NCI-H345 treated with DMSO at 0.1 percent for 48 hours (cell line): ENCODE measurements at regions not wholly inside any gene's neighbourhood (a gene's known extent, or its start where the extent isn't known, plus 50 kb on each side); places are given as distances from the start of the nearest gene placed in this dataset.
"Not testable (repeated sequence)": the region's sequence is repeated elsewhere in the genome, so short reads cannot be mapped to it uniquely, and the experiment has no call there.

Experiments
- DNase-seq: peaks from one replicate; lab custom pipeline; 2025; ENCODE audit not compliant: unreplicated experiment; lab: John Stamatoyannopoulos, UW

DNA sequence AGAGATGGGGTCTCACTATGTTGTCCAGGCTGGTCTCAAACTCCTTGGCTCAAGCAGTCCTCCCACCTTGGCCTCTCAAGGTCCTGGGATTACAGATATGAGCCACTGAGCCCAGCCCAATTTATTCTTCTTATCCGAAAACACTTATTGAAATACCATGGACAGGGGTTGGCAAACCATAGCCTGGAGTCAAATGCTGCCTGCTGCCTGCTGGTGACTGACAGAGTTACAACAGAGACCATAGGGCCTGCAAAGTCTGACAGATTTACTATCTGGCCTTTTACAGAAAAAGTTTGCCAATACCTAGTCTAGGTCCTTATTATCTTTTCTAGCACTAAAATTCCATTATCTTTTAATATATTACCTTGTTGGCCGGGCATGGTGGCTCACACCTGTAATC lies 87.1 kb upstream of the ZNF281 start:
- no peak for DNase-seq

DNA sequence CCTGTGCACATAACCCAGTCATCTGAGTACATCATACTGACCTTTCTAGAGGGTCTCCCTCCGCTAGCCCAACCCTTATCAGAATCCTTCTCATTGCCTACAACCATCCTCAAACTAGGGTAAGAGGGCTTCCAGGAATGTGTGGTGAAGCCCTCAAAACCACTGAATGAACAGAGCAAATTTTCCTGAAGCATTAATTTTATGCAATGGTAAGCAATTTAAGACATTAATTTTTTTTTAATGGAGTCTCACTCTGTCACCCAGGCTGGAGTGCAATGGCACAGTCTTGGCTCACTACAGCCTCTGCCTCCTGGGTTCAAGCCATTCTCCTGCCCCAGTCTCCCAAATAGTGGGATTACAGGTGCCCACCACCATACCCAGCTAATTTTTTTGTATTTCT lies 86.1 kb upstream of the ZNF281 start:
- DNase-seq: no peak

DNA sequence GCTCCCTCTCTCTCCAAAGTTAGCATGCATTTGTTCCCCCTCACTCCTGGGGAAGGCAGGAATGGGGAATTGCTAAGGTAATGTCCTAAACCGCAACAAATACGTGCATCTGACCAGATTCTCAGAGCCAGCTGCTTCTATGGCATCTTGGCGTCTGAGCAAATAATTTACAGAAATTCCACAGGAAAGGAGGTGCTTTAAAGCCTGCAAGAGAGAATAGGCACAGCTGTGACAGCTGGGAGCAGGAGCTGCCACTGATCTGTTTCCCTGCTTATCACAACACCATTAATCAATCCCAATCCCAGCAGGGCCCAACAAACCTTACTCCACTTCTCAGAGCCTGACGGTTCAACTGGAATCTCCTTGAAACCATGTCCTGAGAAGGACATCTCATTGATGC lies 83.5 kb upstream of the ZNF281 start:
- no peak for DNase-seq

DNA sequence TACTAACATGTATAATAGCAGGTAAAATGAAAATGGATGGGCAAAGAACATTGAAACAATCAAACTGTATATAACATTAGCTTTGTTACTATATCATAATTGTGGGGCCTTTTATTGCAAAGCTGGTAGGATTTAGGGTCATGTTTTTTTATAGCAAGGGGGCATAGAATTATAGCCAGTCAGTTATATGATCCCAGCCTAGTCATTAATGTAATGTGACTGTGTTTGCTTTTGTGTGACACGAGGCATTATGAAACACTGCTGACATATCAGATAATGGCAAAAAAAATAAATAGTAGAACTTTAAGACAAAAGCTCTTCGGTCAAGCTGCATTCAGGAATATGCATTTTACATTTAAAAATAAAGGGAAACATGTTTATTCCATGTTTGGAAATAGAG lies 81.3 kb upstream of the ZNF281 start:
- DNase-seq: no peak

DNA sequence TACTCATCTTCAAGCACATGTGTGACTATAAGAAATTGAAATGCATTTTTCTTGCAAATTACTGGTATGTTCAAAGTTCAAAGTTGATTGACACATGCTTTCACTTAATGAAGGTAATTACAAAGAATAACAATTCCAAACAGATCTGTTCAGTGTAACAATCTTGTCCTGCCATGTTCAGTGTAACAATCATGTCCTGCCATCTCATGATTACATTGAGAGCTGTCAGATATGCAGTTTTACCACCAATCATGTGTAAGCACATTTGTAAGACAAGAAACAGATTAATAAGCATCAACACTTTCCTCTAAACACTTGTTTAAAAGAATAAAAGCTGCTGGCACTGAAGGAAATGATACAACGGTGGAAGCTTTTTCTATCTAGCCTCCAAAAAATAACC lies 80.3 kb upstream of the ZNF281 start:
- DNase-seq: no peak

DNA sequence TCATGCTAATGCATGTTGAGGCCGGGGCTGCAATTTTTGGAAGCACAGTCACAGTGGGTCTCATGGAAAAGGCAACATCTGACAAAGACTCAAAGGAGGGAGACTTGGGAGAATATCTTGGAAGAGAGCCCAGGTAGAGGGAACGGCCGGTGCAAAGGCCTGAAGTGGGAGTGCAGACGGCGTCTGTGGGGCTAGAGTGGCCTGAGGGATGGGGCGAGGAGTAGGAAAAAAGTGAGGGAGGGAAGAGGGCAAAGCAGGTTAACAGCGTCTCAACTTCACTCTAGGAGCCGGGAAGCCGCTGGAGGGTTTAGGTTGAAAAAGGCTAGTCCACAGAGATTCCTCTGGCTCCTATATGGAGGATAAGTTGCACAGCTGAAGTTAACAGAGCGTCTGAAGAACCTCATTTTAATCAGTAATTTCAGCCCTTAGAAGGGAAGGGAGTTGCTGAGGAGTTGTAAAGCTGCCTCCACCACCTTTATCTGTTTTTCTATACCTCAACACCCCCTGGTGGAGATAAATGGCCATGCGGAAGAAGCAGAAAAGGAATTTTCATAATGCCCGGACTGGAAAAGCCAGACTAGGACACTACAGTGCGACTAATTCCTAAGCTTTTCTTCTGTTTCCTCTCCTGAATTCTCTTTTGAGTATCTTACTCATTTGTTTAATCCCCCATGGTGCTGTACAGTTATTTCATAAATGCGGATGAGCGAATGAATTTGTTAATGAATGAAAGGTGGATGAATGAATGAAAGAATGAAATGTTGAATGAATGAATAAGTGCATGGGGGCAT lies 78.7 kb upstream of the ZNF281 start:
- DNase-seq: peak; percentile 46

DNA sequence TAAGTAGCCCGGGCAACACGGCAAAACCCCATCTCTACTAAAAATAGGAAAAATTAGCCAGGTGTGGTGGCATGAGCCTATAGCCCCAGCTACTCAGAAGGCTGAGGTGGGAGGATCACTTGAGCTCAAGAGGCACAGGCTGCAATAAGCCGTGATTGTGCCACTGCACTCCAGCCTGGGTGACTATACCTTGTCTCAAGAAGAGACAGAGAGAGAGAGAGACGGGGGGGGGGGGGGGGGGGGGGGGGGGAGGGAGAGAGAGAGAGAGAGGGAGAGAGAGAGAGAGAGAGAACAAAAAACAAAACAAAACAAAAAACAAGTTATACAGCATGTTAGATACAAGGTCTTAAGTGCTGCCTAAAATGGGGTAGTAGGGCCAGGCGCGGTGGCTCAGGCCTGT lies 77.8 kb upstream of the ZNF281 start:
- no peak for DNase-seq

DNA sequence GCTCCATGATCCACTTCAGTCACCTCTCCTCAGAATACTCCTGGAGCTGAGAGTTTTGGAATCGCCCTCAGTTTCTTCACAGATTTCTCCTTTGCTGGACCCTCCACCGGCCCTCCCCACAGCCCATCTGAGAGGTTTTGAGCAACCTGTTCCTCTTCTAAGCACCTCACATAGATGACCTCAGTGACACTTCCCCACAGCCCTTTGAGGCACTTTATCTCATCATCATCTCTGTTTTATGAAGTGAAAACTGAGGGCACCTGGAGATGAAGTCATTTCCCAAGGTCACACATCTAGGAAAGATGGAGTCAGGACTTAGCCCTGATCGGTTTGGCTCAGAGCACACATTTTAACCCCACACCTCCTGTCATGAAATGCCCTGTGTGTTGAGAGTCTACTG lies 76.8 kb upstream of the ZNF281 start:
- no peak for DNase-seq

DNA sequence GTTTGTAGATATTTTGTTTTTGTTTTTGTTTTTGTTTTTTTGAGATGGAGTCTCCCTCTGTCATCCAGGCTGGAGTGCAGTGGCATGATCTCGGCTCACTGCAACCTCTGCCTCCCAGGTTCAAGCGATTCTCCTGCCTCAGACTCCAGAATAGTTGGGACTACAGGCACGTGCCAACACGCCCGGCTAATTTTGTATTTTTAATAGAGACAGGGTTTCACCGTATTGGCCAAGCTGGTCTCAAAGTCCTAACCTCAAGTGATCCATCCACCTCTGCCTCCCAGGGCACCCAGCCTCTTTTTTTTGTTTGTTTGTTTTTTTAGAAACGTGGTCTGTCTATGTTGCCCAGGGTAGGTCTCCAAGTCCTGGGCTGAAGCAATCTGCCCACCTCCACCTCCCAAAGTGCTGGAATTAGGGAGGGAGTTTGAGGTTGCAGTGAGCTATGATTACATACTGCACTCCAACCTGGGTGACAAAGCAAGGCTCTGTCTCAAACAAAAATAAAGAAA lies 74.7 kb upstream of the ZNF281 start:
- not testable (repeated sequence) for DNase-seq

DNA sequence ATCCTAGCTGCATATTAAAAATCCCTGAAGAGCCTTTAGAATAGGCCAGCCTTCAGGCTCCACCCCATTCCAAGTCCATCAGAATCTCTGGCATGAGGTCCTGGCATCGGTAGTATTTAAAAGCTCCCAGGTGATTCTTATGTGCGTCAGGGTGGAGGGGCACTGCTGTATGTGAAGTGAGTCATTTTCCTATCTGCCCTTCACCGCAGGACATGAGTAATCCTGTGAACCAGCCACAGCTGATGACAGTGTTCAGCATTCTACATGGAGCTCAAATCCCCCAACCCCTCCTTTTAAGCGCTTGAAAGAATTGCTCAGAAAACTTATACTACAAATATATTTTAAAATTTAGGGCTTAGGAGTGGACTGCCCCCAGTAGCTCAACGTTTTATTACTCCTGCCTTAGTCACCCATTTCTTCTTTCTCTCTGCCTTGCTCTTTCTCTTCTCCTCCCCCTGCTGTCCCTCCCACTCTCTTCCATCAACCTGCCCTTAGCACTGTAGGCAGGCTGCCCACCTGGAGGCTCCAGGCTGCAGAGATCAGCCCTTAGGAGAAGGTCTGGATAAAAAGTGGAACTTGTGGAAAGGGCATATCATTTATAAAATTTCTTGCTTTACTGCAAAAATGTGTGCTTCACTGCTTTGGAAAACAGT lies 73.8 kb upstream of the ZNF281 start:
- DNase-seq: no peak

DNA sequence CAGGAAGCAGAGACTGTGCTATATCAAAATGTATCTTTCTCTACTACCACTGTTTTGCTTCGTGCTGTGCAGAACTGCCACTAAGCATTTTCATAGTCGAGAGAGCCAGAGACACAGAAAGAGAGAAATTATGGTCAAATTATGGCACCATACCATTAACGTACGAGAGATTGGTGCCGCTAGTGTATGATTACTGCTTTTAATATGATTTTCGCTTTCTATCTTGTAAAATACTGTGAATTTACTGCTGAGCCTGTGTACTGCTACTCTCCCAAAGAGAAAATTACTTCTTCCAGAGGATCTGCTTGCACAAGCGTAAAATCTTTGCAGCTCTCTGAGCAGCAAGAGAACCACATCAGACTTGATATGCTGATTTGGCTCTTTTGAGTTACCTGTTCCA lies 71.1 kb upstream of the ZNF281 start:
- no peak for DNase-seq

DNA sequence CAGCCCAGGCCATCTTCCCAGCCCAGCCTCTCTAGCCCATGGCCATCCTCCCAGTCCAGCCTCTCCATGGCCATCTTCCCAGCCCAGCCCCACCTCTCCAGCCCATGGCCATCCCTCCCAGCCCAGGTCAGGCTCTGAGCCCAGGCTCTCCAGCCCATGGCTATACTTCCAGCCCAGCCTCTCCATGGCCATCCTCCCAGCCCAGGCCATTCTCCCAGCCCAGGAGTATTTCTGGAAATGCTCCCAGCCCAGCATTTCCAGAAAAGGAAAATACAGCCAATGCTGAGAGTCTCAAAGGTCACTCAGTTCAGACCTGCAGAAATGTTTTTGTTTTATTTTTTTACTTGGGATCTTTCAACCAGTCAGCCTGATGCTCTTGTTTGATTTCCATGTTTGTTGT lies 70.0 kb upstream of the ZNF281 start:
- no peak for DNase-seq

DNA sequence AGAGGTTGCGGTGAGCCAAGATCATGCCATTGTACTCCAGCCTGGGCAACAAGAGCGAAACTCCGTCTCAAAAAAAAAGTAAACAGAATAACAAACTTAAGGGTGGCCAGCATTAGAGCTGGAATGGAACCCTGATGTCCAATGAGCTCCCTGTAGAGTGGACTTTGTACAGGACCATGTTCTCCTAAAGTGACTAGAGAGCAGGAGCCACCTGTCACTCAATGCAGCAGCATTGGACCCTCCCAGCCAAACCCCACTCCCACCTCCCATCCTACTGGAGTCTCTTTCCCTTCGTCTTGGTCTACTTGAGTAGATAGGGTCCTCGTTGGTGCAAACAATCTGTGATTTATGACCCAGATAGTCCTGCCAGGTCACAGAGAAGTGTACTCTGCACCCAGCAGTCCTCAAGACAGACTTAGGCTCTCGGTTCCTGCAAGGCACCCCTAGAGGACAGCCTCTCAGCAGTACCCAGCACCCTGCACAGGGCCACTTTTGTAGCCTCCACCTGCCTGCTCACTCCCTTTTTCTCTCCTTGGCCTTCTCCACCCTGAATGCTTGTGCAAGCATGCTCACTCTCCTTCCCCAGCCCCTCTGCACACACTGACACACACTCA lies 69.2 kb upstream of the ZNF281 start:
- no peak for DNase-seq

DNA sequence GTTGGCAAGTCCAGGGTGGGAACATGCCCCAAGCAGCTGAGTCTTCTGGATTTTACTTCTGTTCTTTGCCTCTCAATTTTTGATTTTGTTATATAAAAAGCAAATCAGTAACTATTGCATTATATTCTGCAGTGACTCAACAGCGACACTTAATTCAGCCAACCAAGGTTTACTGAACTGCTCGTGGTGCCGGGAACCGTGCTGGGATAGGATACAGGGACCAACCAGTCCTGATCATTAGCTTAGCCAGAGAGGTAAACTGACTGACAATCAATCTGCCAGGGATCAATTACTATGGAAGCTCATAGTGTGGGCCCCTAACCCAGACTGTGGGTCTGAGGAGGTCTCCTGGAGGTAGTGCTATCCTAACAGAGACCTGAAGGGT lies 68.4 kb upstream of the ZNF281 start:
- DNase-seq: no peak

DNA sequence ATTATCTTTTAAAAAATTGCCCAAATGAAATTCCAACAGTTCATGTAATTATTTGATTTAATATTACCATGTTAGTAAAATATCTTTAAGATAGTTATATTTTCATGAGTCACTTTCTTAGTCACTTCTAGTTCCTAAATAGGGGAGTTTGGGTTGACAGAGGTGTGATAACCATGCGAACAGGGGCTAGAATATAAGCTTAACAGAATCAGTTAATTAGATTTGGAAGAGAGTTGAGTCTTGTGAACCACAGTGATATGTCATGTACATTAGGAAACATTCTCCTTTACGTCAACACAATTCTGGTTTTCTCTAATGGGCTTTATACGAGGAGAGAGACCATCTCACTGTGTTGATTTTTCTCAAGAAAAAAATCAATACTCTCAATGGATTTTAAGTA lies 64.8 kb upstream of the ZNF281 start:
- no peak for DNase-seq

DNA sequence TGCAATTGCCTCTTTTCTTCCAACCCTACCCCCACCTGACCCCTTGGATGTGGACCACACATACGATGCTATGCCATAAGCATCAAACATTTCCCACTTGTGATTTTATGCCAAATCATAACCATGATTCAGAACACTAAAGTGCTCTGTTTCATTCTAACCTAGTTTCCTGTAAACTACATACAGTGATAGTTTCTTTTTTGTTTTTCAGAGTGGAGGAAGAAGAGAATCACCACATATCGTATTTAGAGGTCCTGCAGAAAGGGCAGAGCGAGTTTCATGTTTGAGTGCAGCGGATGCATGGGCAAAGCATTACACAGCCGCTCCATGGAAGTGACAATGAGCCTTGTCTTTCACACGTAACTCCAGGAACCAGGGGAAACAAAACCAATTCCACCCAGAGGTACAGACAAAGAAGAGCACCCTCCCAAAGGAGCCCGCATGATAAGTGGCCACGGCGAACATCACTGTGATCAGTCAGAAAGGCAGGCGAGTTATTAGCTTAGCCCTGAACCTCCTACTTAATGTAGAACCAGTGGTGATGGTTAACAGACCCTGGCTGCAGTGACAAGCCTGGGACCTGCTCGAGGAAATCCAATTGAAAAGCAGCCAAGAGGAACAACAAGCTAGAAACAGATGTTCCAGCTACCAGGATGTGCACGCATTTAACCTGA lies 64.0 kb upstream of the ZNF281 start:
- no peak for DNase-seq

DNA sequence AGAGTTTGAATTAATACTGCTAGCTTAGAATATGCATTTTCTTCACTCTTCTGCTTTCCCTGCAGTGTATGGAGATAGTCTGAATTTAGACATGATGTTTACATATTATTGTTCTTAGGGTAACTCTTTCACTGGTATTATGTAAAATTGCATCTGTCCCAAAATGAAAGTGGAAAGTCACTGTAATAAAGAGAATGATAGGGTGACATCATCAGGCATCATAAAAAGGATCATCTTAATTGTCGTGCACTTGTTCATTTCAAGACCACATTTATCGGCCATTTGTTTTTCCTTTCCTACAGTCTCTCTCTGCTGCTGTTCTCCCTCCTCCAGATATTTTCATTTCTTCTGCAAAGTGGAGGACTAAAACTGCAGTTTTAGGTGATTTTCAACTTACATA lies 61.9 kb upstream of the ZNF281 start:
- DNase-seq: no peak

DNA sequence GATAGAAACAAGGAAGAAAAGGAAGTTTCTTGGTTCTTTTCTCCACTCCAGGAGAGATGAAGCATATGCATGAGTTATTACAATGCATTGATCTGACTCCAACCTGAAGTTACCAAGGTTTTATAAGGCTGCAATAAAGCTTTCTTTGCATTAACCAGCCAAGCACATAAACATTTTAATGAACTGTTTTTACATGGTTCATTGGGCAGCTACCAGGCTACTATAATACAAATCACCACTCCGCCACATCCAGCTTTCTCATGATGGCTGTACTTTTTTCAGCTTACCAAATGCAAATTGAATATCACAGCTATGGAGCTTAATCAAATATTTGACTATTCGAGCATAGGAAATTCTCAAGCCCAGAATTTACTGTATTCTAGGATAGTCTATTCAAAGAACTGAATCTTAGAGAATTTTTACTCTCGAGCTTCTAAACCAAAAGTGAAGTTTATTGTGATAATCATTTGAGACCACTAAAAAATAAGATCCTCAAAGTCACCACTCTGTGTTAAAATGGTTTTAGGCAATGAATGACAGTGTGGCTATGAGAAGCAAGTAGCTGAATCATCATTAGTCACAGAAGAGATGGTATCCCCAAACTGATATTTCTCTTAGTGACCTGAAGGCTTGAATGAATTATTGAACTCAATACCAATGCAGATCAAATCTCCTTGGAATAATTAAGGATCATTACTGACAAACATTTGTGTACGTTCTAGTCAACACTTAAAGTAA lies 58.6 kb upstream of the ZNF281 start:
- no peak for DNase-seq

DNA sequence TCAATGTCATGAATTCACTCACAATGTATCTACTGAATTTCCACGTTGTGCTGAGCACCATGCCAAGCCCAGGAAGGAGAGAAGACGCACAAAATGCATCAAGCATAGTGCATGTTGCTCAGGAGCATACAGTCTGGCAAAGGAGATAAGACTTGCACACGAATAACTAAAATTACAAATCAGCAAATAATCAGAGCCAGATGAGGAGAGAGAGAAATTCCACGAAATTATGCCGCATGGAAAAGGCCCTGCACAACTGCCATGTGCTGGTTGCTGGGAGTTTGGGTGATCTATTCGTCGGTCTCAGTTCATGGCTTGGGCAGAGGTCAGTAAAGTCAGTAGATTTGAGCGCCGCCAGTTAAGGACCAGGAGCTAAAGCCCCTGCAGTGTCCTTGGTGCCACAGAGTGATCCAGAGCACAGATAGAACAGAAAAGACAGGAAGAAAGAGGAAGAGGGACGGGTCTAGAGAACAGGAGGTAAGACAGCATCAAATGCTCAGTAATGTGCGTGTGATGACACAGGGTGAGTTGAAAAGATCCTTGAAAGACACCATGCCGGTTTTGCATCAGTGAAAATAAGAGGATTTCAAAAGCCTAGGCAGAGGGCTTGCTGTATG lies 55.1 kb upstream of the ZNF281 start:
- DNase-seq: no peak
